GM19238 (cell line): ENCODE measurements at regions not wholly inside any gene's neighbourhood (a gene's known extent, or its start where the extent isn't known, plus 50 kb on each side); places are given as distances from the start of the nearest gene placed in this dataset.
"Not testable (repeated sequence)": the region's sequence is repeated elsewhere in the genome, so short reads cannot be mapped to it uniquely, and the experiment has no call there.

ENCODE experiments used
- DNase-seq: peaks from one replicate; pipeline ENCODE4 v3.0.0; 2011; ENCODE audit warnings: low spot score; ENCODE audit not compliant: insufficient read length

- DNase-seq = no peak
Observed at GRCh38 chr14:71629250-71629649, 303.0 kb upstream of the RGS6 start.

DNA sequence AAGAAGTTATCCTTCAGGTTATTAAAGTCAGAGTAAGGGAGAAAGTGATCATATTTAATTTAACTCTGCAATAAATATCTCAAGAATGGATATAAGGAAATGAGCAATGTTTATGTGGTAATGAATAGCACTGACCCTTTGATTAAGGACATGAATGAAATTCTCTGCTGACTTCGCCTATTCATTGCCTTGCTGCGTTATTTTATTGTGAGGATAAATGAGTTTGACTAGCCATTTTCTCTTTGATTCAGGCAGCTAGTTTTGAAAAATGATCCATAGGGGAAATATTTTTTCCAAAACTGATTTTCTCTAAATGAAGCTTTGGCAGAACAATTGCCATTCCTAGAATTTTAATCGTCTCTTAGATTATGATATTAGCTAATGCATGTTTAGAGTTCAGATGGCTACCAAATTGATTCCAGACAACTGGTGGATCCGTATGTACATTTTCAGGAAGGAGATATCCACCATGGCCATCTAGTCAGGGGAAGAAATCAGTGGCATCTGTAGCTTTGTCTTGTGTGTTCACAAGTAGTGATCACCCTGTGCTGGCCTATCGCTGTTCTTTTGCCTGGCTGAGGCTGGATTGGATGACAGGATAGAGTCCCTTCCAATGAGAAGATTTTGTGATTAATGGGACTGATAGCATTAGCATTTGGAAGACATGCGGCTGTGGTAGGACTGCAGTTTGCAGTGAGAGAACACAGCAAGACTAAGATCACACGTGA is 302.3 kb upstream of the RGS6 start:
- DNase-seq = no peak

DNA sequence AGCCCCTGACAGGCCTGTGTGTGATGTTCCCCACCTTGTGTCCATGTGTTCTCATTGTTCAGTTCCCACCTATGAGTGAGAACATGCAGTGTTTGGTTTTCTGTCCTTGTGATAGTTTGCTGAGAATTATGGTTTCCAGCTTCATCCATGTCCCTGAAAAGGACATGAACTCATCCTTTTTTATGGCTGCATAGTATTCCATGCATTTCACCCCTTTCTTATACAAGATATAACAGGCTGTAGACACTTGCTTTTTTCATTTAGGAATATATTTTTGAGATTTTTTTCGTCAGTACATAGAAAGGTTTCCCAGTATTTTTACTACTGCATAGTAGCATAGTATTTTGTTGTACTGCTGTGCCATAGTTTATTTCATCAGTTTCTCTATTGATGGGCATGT is 301.2 kb upstream of the RGS6 start:
- not testable (repeated sequence) for DNase-seq

DNA sequence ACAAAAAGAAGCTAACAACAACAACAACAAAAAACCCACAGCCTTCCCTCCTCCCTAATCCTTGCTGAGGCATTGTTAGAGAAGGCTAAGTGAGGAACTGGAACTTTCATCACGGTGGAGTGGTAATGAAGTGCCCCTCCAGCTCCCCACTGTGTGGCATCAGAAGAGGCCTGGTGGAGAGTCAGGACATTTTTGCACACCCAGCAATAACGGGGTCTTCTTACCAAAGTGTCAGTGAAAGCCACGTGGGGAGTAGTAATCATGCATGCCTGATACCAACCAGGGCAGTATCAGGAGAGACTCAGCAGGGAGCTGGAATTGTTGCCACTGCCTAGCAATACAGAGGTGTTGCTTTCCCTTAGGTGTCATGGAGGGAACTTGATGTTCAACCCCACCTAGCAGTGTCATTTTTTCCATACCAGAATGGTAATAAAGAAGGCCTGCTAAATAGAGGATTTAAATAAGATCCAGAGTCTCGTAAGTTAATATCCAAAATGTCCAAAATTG is 299.7 kb upstream of the RGS6 start:
- no peak for DNase-seq

- no peak for DNase-seq
Observed at GRCh38 chr14:71636076-71636475, 296.2 kb upstream of the RGS6 start.

DNA sequence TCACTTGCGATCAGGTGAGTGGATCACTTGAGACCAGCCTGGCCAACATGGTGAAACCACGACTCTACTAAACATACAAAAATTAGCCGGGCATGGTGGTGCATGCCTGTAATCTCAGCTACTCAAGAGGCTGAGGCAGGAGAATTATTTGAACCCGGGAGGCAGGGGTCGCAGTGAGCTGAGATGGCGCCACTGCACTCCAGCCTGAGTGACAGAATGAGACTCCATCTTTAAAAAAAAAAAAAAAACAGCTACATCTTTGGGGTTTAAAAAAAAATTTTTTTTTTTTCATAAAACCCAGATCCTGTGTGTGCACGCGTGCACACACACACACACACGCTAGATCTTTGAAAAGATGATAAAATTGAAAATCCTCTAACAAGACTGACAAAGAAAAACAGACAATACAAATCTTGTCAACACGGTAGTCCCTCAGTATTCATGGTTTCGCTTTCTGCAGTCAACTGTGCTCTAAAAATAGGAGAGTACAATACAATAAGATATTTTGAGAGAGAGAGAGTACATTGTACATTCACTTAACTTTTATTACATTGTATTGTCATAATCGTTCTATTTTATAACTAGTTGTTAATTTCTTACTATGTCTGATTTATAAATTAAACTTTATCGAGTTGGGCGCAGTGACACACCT is 295.3 kb upstream of the RGS6 start:
- no peak for DNase-seq

DNA sequence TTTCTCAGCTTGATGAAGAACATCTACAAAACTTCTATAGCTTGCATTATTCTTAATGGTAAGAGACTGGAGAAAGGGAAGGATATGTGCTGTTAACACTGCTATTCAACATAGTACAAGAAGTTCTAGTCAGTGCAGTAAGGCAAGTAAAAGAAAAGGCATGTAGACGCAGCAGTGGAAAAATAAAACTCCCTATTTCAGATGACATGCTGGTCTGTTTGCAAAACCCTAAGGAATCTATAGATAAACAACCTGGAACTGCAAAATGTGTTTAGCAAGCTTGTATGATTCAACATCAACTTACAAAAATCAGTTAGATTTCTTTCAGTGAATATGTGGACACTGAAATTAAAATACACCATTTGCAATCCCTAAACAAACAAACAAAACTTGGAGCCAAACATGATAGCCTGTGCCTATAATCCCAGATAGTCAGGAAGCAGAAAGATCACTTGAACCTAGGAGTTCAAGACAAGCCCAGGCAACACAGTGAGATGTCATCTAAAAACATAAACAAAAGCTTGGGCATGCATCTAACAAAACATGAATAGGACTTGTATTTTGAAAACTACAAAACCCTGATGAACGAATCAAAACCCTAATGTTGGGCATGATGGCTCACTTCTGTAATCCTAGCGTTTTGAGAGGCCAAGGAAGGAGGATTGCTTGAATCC is 293.6 kb upstream of the RGS6 start:
- no peak for DNase-seq

DNA sequence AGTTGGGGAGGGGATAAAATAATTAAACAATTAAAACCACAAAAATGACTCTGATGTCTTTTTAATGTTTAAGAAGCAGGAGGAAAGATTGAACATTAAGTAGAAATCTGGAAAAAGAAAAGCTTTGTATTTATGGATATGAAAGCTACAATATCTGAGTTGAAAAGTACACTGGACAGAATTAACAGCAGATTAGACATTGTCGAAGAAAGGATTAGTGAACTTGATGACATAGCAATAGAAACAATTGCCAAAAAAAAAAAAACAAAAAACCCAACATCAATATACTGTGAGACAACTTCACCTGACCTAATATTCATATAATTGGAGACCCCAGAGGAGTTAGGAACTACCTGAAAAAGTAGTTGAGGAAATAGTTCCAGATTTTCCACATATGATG is 289.5 kb upstream of the RGS6 start:
- DNase-seq = no peak

DNA sequence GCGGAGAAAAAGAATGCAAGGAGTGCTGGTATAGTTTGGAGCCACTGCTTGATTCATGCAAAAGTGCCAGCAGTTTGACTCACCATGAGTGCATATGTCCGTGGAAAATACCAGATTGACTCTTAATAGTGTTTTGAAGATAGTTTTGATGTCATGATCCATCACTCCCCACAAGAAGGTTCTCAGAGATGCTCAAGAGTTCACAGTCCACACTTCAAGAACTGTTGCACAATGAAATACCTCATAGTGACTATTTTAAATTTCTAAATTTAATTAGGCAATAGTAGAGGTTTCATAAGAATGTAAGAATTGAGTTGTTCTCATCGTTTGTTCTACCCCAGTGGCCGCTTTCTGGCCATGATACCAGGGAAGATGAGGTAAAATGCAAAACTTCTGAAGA is 286.6 kb upstream of the RGS6 start:
- no peak for DNase-seq

GRCh38 chr14:71646518-71646917 is 285.7 kb upstream of the RGS6 start:
- DNase-seq = no peak

GRCh38 chr14:71647086-71647784 is 285.0 kb upstream of the RGS6 start:
- DNase-seq = no peak

DNA sequence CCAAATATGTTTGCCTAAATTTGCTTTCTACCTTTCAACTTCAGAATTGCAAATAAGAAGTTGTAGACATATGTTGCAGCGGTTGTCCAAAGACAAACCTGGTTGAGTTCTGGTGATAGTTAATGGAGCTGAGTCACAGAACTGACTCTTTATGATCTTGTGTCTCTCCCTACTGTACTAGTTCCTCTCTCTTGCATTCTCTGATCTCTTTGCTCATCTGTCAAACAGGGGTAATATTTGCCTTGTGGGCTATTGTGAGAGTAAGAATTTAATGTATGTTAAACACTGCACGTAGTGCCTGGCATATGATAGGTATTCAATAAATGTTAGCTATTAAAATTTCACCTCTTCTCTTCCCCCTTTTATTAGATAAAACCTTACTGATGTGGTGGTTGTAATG is 283.5 kb upstream of the RGS6 start:
- no peak for DNase-seq

DNA sequence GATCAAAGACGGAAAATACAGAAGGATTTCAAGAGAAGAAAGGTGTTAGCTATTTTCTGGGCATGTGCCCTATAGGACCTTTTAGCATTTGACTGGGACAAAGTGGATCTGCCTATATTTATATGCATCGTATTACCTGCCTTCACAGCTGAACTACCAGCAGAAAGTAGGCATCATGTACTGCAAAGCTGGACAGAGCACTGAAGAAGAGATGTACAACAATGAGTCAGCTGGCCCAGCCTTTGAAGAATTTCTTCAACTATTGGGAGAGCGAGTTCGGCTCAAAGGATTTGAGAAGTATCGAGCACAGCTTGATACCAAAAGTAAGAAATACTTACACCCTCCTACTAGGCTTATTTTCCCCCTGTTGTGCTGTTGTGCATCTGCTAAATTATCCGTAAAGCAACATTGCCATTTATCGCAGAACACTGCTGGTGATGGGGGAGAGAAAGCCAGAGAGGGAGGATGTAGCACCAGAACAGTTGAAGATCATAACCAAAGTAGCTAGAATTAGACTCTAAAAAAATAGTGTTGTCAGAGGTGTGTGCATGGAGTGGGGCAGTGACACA is 282.0 kb upstream of the RGS6 start:
- DNase-seq = no peak

- no peak for DNase-seq
Observed at GRCh38 chr14:71651228-71651627, 281.0 kb upstream of the RGS6 start.

GRCh38 chr14:71652368-71652767 is 279.9 kb upstream of the RGS6 start:
- DNase-seq = no peak

DNA sequence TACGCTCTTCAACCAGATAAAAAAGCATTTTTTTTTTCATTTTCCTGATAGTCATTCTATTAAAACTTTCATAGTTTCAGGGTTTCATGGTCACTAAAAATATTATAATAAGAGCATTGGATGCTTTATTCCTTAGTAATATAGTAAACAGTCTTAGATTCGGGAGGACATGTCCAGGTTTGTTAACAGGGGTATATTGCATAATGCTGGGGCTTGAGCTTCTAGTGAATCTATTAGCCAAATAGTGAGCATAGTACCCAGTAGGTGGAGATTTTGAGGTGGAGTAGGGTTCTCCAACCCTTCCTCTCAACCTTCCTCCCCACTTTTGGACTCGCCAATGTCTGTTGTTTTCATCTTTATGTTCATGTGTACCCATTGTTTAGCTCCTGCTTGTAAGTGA is 277.4 kb upstream of the RGS6 start:
- no peak for DNase-seq

DNA sequence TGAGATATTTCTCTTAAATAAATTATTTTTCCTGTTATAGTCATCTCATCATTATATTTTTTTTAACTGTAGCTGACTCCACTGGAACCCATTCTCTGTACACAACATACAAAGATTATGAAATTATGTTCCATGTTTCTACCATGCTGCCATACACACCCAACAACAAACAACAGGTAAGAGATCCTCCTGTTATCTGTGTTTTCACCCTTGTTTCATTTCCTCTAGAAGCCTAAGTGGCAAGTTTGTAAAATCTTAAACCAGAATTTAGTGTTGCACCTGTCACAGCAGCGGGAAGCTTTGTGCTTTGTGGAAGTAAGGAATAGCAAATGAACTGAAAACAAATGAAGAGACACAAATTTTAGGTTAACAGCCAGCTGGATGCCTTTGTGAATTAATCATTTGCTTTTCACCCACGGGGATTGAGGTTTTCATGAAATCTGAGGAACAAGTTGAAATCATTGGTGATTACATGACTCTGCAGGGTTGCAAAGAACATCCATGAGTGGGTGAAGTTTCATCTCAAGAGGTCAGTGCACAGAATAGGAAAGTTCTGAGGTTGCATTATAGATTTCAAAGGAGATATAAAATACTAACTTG is 273.9 kb upstream of the RGS6 start:
- no peak for DNase-seq

DNA sequence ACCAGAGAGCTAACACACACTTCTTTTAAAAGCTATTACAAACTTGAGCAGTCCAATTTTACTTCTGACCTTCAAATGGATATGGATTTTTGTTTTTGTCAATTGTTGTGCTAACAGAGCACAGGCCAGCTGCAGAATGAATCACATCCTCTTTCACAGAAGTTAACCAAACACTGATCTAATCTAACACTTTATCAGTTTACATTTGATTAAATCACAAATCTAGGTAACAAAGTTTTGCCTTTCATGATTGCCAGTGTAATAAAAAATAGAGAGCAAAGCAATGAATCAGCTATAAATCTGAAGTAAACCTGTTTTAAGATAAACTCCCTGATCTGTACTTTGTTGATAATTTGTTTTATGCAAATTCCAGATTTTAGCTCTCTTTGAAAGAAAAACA is 273.1 kb upstream of the RGS6 start:
- no peak for DNase-seq

- no peak for DNase-seq
Observed at GRCh38 chr14:71661441-71661840, 270.8 kb upstream of the RGS6 start.

DNA sequence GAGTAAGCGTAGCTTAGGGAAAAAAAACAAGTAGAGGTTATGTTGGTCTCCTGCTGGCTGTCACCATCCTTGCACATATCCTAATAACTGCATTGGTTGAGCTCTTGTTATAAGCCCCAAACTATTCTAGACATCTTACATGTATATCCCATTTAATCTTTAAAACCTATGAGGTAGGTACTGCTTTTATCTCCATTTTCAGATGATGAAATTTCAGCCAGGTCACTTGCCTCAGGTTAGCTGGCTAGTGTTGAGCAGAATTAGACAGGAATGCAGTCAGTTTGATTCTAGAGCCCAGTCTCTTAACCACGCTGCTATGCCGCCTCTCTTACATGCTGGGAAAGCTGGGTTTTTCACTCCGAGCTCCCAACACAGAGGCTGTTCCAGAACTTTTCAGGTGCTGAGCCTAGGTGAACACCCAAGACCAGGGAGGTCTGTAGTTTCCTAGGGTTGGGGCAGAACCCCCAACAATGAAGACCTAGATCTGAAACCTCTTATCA is 269.9 kb upstream of the RGS6 start:
- DNase-seq = no peak

DNA sequence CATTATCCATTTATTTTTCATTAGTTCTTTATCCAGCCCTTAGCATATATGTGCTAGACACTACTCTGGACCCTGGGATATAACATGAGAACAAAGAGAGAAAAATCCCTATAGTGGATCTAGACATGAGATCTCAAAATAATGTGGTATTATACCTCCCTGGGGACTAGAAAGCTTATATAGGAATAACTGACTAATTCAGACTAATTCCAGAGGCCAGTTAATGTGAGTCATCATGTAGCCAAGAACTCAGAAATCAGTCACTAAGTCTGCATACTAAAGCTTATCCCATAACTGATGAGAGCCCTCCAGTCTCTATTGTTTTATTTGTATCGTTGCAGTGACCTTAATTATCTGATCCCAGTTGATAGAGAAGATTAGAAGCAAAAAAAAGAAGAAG is 267.1 kb upstream of the RGS6 start:
- no peak for DNase-seq
